ENCODE measurements at regions not wholly inside any gene's neighbourhood (a gene's known extent, or its start where the extent isn't known, plus 50 kb on each side); places are given as distances from the start of the nearest gene placed in this dataset.

- DNase-seq, result no peak
Measured at GRCh38 chr2:221042926-221043325, 529.2 kb downstream of the EPHA4 start.

GRCh38 chr2:221044781-221045180 lies 527.3 kb downstream of the EPHA4 start:
- no peak for DNase-seq

GRCh38 chr2:221050020-221050795 lies 521.9 kb downstream of the EPHA4 start:
- no peak for DNase-seq

- DNase-seq, result no peak
Measured at GRCh38 chr2:221051162-221051561, 520.9 kb downstream of the EPHA4 start.

- DNase-seq, result no peak
Measured at GRCh38 chr2:221060376-221060775, 511.7 kb downstream of the EPHA4 start.

- DNase-seq, result no peak
Measured at GRCh38 chr2:221063568-221063967, 508.5 kb downstream of the EPHA4 start.

- DNase-seq, result no peak
Measured at GRCh38 chr2:221064058-221064854, 507.8 kb downstream of the EPHA4 start.

GRCh38 chr2:221064880-221065279 lies 507.2 kb downstream of the EPHA4 start:
- no peak for DNase-seq

GRCh38 chr2:221068123-221068522 lies 504.0 kb downstream of the EPHA4 start:
- no peak for DNase-seq

GRCh38 chr2:221070106-221070505 lies 502.0 kb downstream of the EPHA4 start:
- no peak for DNase-seq

- no peak for DNase-seq
Measured at GRCh38 chr2:221073326-221074049, 498.6 kb downstream of the EPHA4 start.

GRCh38 chr2:221074238-221074637 lies 497.9 kb downstream of the EPHA4 start:
- no peak for DNase-seq

- DNase-seq, result no peak
Measured at GRCh38 chr2:221075203-221075602, 496.9 kb downstream of the EPHA4 start.

- DNase-seq, result no peak
Measured at GRCh38 chr2:221077251-221077650, 494.9 kb downstream of the EPHA4 start.

- no peak for DNase-seq
Measured at GRCh38 chr2:221077799-221078198, 494.3 kb downstream of the EPHA4 start.

- DNase-seq, result no peak
Measured at GRCh38 chr2:221085341-221085900, 486.7 kb downstream of the EPHA4 start.

GRCh38 chr2:221085936-221086335 lies 486.2 kb downstream of the EPHA4 start:
- no peak for DNase-seq

GRCh38 chr2:221087779-221088178 lies 484.3 kb downstream of the EPHA4 start:
- DNase-seq, result no peak

- no peak for DNase-seq
Measured at GRCh38 chr2:221088506-221088905, 483.6 kb downstream of the EPHA4 start.

GRCh38 chr2:221095356-221095755 lies 476.7 kb downstream of the EPHA4 start:
- DNase-seq, result no peak

GRCh38 chr2:221096706-221097567 lies 475.2 kb downstream of the EPHA4 start:
- no peak for DNase-seq

- DNase-seq, result no peak
Measured at GRCh38 chr2:221097568-221097915, 474.6 kb downstream of the EPHA4 start.

All from inflammatory macrophage treated with lipopolysaccharide for 1 hour (primary cell).